OCI-LY1 (cell line): ENCODE measurements at regions not wholly inside any gene's neighbourhood (a gene's known extent, or its start where the extent isn't known, plus 50 kb on each side); places are given as distances from the start of the nearest gene placed in this dataset.

Source experiments
- CTCF ChIP-seq: fragments of 200-600 bp; sonication (generic), shearing (Covaris generic); IDR thresholded peaks from 2 replicates; pipeline ENCODE4 v1.5.1; 2017; ENCODE audit warnings: mild to moderate bottlenecking, antibody characterized with exemption, low read length, moderate library complexity, mixed read lengths
- EZH2 ChIP-seq: fragments of 200-600 bp; sonication (generic), shearing (Covaris generic); IDR thresholded peaks from 2 replicates; pipeline ENCODE4 v1.8.0; 2017; ENCODE audit warnings: borderline replicate concordance, mixed run types, mild to moderate bottlenecking, antibody characterized with exemption, low read length, moderate library complexity, mixed read lengths

- no peak for TF ChIP-seq CTCF
- TF ChIP-seq EZH2 = no peak
Observed at GRCh38 chr20:22763257-22763906, 179.0 kb upstream of the FOXA2 start.
